B cell (primary cell): ENCODE measurements at regions not wholly inside any gene's neighbourhood (a gene's known extent, or its start where the extent isn't known, plus 50 kb on each side); places are given as distances from the start of the nearest gene placed in this dataset.

ENCODE experiments used
- ATAC-seq: fragments of 200-7000 bp; cut with Tn5 transposase; one replicate; pipeline ENCODE4 v1.10.0; 2021; ENCODE audit warnings: low read depth, mild to moderate bottlenecking, moderate number of reproducible peaks, moderate library complexity
- CTCF ChIA-PET: fragments of 350-600 bp; sonication (Branson Sonifier 250); formaldehyde crosslinking; loops from one replicate; lab custom pipeline; 2021; ENCODE audit warnings: antibody characterized with exemption, inconsistent platforms; lab: Charles Lee
- POLR2A ChIA-PET: fragments of 350-600 bp; sonication (Branson Sonifier 250); formaldehyde crosslinking; loops from one replicate; lab custom pipeline; 2021; ENCODE audit warnings: antibody characterized with exemption; lab: Charles Lee
- DNase-seq: peaks from one replicate; pipeline ENCODE4 v3.0.0; 2013
- H2AFZ ChIP-seq: 2 replicates; pipeline ENCODE4 v1.6.1; 2012; ENCODE audit warnings: mild to moderate bottlenecking, low read depth, low read length; ENCODE audit not compliant: insufficient read depth, poor library complexity, severe bottlenecking
- H3K27ac ChIP-seq, 2 donors: 1 replicate in 1 of 2; 2 replicates in 1 of 2; pipeline ENCODE4 v1.5.1; 2012 to 2013; ENCODE audit warnings: low read length in 2 of 2, mild to moderate bottlenecking in 2 of 2, moderate library complexity in 1 of 2
- H3K27me3 ChIP-seq, 4 experiments: fragments of 200-600 bp in 1 of 4; sonication (generic) in 1 of 4; replicated peaks in 1 of 4; 1 replicate in 2 of 4; 2 replicates in 2 of 4; pipeline versions ENCODE4 v1.6.1 to v1.7.0; 2013 to 2016; ENCODE audit warnings: low read length in 3 of 4, mild to moderate bottlenecking in 2 of 4, mixed read lengths in 1 of 4, moderate library complexity in 1 of 4; ENCODE audit not compliant: insufficient read depth in 4 of 4, control insufficient read depth in 3 of 4; ENCODE audit errors: control extremely low read depth in 1 of 4
- H3K36me3 ChIP-seq, 2 experiments: replicated peaks in 1 of 2; 1 replicate in 1 of 2; 2 replicates in 1 of 2; pipeline versions ENCODE4 v1.6.1 to v1.7.1; 2013; ENCODE audit warnings: low read length in 1 of 2; ENCODE audit not compliant: insufficient read depth in 2 of 2, control insufficient read depth in 1 of 2; ENCODE audit errors: control extremely low read depth in 1 of 2, extremely low read depth in 1 of 2
- H3K4me1 ChIP-seq, 2 donors: fragments of 200-600 bp in 1 of 2; sonication (generic) in 1 of 2; 1 replicate in 1 of 2; 2 replicates in 1 of 2; pipeline versions ENCODE4 v1.5.1 to v1.6.1; 2013 to 2017; ENCODE audit warnings: low read length in 2 of 2; ENCODE audit not compliant: control insufficient read depth in 2 of 2, insufficient read depth in 2 of 2
- H3K4me2 ChIP-seq: replicated peaks from 2 replicates; pipeline ENCODE3; 2012; ENCODE audit warnings: mild to moderate bottlenecking, low read depth, low read length; ENCODE audit not compliant: poor library complexity, severe bottlenecking
- H3K4me3 ChIP-seq, 5 experiments: fragments of 200-600 bp in 1 of 5; sonication (generic) in 1 of 5; 1 replicate in 3 of 5; 2 replicates in 2 of 5; pipeline versions ENCODE4 v1.5.1 to v1.7.0; 2011 to 2016; ENCODE audit warnings: low read length in 4 of 5, mild to moderate bottlenecking in 4 of 5, low read depth in 2 of 5, control low read depth in 1 of 5, moderate library complexity in 1 of 5; ENCODE audit not compliant: insufficient read depth in 1 of 5; ENCODE audit errors: control extremely low read depth in 1 of 5, extremely low read depth in 1 of 5
- H3K79me2 ChIP-seq: fragments of 200-600 bp; sonication (generic); one replicate; pipeline ENCODE4 v1.6.0; 2016; ENCODE audit warnings: low read length; ENCODE audit not compliant: control insufficient read depth, insufficient read depth
- H3K9ac ChIP-seq: fragments of 200-600 bp; sonication (generic); 2 replicates; pipeline ENCODE4 v1.6.1; 2017; ENCODE audit warnings: mild to moderate bottlenecking, low read length, moderate library complexity
- H3K9me3 ChIP-seq, 3 donors: one replicate each; pipeline versions ENCODE4 v1.6.1 to v1.7.1; 2013; ENCODE audit warnings: low read length in 2 of 3; ENCODE audit not compliant: control insufficient read depth in 2 of 3, insufficient read depth in 1 of 3; ENCODE audit errors: control extremely low read depth in 1 of 3
- H4K20me1 ChIP-seq: 2 replicates; pipeline ENCODE4 v1.6.0; 2012; ENCODE audit warnings: mild to moderate bottlenecking, low read length; ENCODE audit not compliant: insufficient read depth, control insufficient read depth, poor library complexity, severe bottlenecking
- H3K27ac Mint-ChIP-seq: one replicate; pipeline ENCODE4 v1.8.0; 2021; ENCODE audit warnings: mixed read lengths
- H3K27me3 Mint-ChIP-seq: one replicate; pipeline ENCODE4 v1.8.0; 2021; ENCODE audit warnings: mixed read lengths
- H3K4me1 Mint-ChIP-seq: one replicate; pipeline ENCODE4 v1.8.0; 2021; ENCODE audit warnings: mixed read lengths
- H3K4me3 Mint-ChIP-seq: one replicate; pipeline ENCODE4 v1.8.0; 2021; ENCODE audit warnings: mixed read lengths
- H3K9me3 Mint-ChIP-seq: one replicate; pipeline ENCODE4 v1.8.0; 2022; ENCODE audit warnings: mixed read lengths; ENCODE audit not compliant: insufficient read depth
- EZH2 ChIP-seq: IDR thresholded peaks from 2 replicates; pipeline ENCODE4 v1.6.1; 2012; ENCODE audit warnings: borderline replicate concordance, low read depth, mild to moderate bottlenecking, moderate library complexity, low read length; ENCODE audit not compliant: insufficient read depth, poor library complexity, severe bottlenecking
- WGBS: methylation state at CpG from one replicate; pipeline ENCODE4 v1.1.5; 2013; ENCODE audit warnings: missing lambda C conversion rate; ENCODE audit not compliant: insufficient coverage; 5-methylcytosine and 5-hydroxymethylcytosine counted together
- intact Hi-C: fragments of 100-400 bp; cut with micrococcal nuclease; formaldehyde crosslinking; loops from one replicate; pipeline ENCODE4 v1.10.0; 2022
- TF ChIP-seq, protein P1 (sequence below): fragments of 200-600 bp; IDR thresholded peaks from one replicate; pipeline ENCODE4 v1.8.0; 2022; ENCODE audit warnings: antibody characterized with exemption, mild to moderate bottlenecking

DNA sequence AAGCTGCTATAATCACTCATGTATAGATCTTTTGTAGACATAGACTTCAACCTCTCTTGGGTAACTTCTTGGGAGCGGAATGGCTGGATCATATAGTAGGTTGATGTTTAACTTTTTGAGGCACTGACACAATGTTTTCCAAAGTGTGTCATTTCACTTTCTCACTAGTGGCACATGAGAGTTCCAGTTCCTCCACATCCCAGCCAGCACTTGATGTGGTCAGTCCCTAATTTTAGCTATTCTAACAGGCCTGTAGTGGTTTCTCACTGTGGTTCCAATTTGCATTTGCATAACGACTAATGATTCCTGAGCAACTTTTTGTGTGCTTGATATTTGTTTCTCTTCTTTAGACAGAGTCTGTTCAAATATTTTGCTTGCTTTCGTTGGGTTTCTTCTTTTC lies 221.3 kb downstream of the DLL1 start:
- TF ChIP-seq, protein P1, sequence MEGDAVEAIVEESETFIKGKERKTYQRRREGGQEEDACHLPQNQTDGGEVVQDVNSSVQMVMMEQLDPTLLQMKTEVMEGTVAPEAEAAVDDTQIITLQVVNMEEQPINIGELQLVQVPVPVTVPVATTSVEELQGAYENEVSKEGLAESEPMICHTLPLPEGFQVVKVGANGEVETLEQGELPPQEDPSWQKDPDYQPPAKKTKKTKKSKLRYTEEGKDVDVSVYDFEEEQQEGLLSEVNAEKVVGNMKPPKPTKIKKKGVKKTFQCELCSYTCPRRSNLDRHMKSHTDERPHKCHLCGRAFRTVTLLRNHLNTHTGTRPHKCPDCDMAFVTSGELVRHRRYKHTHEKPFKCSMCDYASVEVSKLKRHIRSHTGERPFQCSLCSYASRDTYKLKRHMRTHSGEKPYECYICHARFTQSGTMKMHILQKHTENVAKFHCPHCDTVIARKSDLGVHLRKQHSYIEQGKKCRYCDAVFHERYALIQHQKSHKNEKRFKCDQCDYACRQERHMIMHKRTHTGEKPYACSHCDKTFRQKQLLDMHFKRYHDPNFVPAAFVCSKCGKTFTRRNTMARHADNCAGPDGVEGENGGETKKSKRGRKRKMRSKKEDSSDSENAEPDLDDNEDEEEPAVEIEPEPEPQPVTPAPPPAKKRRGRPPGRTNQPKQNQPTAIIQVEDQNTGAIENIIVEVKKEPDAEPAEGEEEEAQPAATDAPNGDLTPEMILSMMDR: no peak
- TF ChIP-seq EZH2: no peak
- CTCF ChIA-PET: no interaction called here
- no peak for DNase-seq
- Histone ChIP-seq H3K79me2 (no peaks in the 10 kb centered on the region), H4K20me1 (no peaks in the 10 kb centered on the region), H2AFZ (no peak overlapping the region), H3K27ac (no peak overlapping the region), H3K9ac (no peak overlapping the region), H3K36me3 (no peaks in the 10 kb centered on the region), H3K4me2 (no peak overlapping the region), H3K4me1 (no peaks in the 10 kb centered on the region), H3K27me3 (peaks cover 0 to 3% (median 1%) of the 10 kb centered on the region in 4 experiments), H3K9me3 (peaks cover 4 to 21% (median 9%) of the 10 kb centered on the region in 3 donors), H3K4me3 (no peak overlapping the region)
- Mint-ChIP-seq H3K27me3 (peaks cover 18% of the 10 kb centered on the region), H3K4me1 (no peaks in the 10 kb centered on the region), H3K4me3 (no peak overlapping the region), H3K9me3 (no peaks in the 10 kb centered on the region), H3K27ac (no peak overlapping the region)
- no CpG with 5 or more reads among the region's 3 CpGs for WGBS
- ATAC-seq: no peak
- POLR2A ChIA-PET: no interaction called here
- intact Hi-C loops: no loop called here

DNA sequence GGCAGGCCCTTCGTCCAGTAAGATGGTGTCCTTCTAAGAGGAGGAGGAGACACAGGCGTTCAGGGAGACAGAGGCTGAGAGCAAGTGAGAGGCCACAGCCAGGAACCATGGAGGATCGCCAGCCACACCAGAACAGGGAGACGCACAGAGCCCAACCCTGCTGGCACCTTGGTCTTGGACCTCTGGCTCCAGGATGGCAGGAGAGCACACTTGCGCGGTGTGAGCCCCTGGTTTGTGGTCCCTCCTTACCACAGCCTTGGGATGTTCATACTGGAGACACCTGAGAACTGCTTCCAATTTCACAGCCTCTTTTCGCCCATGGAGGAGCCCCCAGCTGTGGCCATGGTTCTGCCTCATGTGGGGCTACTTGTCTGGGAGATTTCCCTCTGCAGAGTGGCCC lies 222.4 kb downstream of the DLL1 start:
- H3K27ac ChIP-seq: no peak overlapping the region
- 92% methylated on average over 7 of the region's 7 CpGs for whole genome bisulfite sequencing

More for the DNA sequence above, 222.4 kb downstream of the DLL1 start:
- intact Hi-C loops: no loop called here
- Histone ChIP-seq H3K9me3 (peaks cover 4 to 16% (median 9%) of the 10 kb centered on the region in 3 donors), H3K9ac (no peak overlapping the region), H3K4me2 (no peak overlapping the region), H4K20me1 (no peaks in the 10 kb centered on the region), H3K27me3 (peaks cover 0 to 3% (median 1%) of the 10 kb centered on the region in 4 experiments), H3K36me3 (no peaks in the 10 kb centered on the region), H3K4me1 (no peaks in the 10 kb centered on the region), H3K79me2 (no peaks in the 10 kb centered on the region), H3K4me3 (no peak overlapping the region), H2AFZ (no peak overlapping the region)
- H3K27me3 Mint-ChIP-seq: peaks cover 9% of the 10 kb centered on the region
- ATAC-seq (no peak), DNase-seq (no peak)
- H3K27ac Mint-ChIP-seq: no peak overlapping the region
- CTCF ChIA-PET: no interaction called here
- POLR2A ChIA-PET: no interaction called here
- no peaks in the 10 kb centered on the region for H3K9me3 Mint-ChIP-seq
- no peaks in the 10 kb centered on the region for H3K4me1 Mint-ChIP-seq
- no peak overlapping the region for H3K4me3 Mint-ChIP-seq
- TF ChIP-seq EZH2: no peak
- TF ChIP-seq, protein P1: no peak
